ENCODE measurements at regions not wholly inside any gene's neighbourhood (a gene's known extent, or its start where the extent isn't known, plus 50 kb on each side); places are given as distances from the start of the nearest gene placed in this dataset.

DNA sequence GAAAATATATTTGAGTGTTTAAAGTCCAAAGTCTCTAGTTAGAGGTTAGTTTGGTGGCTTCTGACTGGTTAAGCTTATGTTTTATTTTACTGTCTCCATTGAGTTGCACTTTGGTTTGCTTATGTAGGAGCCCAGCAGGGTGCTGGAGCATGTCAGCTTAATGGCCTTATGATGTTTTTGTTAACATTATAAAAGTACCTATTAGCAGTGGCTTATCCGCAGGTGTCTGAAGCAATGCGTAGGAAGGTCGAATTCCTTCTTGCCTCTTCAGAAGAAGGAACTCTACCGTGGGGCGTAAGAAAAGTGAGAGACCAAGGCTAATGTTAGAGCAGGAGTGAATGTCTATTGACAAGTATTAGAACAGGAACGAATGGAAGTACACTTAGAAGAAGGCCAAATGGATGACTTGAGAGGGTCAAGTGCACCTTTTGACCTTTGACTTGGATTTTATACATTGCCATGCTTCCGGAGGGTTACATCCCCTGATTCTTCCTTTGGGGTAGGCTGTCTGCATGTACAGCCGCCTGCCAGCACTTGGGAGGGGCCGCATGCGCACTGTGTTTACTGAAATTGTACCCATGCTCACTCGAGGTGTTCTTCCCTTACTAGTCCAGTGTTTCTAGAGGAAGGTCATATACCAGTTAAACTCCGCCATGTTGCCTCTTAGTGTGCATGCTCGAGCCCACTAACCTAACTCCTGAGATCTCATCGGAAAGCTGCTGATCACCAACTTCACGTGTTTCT is 793.9 kb upstream of the PCDH9 start:
- TF ChIP-seq SUZ12 (IDR thresholded peaks at IDR 0.05; ENCODE audit: extremely low read depth, insufficient read depth, insufficient read length) (no peak), YY1 (IDR thresholded peaks at IDR 0.05; ENCODE audit: insufficient read depth, insufficient read length) (no peak), ZNF274 (IDR thresholded peaks at IDR 0.05; ENCODE audit: low read depth, low read length) (no peak)
